NCI-H1092 (cell line): ENCODE measurements at regions not wholly inside any gene's neighbourhood (a gene's known extent, or its start where the extent isn't known, plus 50 kb on each side); places are given as distances from the start of the nearest gene placed in this dataset.

Experiments
- DNase-seq: peaks from one replicate; lab custom pipeline; 2025; lab: John Stamatoyannopoulos, UW

DNA sequence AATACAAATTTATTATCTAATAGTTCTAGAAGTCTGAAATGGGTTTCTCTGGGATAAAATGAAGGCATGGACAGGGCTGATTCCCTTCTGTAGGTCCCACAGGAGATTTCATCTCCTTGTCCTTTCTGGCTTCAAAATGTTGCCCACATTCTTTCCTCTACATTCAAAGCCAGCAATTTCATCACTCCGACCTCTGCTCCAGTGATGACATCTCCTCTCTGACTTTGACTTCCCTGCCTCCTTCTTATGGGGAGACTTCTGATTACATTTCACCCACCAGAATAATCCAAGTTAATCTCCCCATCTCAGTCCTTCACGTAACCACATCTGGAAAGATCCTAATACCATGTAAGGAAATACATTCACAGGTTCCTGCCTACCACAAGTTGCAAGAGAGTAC, 358.0 kb upstream of the C1orf87 start:
- DNase-seq, result no peak

GRCh38 chr1:60430375-60430774, 356.8 kb upstream of the C1orf87 start:
- no peak for DNase-seq

DNA sequence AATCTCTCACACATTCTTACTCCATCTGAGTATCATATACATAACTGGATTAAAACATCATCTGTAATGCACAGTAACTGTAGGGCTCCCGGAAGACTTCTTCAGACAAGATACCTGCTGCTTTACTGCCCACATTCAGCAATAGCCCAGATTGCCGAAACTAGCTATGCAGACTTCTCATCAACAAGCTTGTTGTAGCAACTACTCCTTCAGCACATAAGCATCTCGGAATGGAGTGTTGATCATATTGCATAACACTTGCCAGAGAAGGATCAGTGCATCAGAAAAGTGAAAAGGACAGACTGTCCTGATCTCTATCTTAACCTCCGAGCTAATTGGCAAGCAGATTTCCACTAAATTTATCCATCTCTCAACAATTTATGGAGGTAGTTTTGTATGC, 354.6 kb upstream of the C1orf87 start:
- DNase-seq, result no peak

DNA sequence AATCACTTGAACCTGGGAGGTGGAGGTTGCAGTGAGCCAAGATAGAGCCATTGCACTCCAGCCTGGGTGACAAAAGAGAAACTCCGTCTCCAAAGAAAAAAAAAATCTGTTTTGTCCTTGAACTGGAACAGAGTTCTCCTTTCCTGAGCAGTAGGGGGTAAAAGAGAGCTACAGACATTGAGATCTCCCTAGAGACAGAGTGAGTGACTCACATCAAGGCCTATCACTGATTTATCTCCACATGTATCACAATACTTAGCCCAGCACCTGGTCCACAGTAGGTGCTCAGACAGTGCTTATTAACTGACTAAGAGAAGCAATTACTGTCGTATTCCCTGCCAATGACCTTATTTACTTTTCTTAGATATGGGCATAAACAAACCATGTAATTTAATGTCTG, 354.1 kb upstream of the C1orf87 start:
- no peak for DNase-seq

DNA sequence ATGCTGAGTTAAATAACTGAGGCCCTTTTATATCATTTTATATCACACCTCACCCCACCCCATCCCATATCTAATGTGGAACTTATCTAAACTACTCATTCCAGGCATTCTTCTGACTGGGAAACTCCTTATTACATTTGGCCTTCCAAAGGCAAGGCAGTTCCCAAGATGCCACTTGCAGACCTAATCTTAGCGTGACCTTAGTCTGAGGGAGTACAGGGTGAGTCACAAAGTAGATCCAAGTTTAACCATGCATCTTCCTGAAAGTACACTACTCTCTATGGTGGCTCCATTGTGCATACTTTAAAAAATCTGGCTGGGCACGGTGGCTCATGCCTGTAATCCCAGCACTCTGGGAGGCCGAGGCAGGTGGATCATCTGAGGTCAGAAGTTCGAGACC, 353.6 kb upstream of the C1orf87 start:
- no peak for DNase-seq

- no peak for DNase-seq
Observed at GRCh38 chr1:60425528-60425927, 352.0 kb upstream of the C1orf87 start.

GRCh38 chr1:60423146-60423780, 349.7 kb upstream of the C1orf87 start:
- DNase-seq, result no peak

DNA sequence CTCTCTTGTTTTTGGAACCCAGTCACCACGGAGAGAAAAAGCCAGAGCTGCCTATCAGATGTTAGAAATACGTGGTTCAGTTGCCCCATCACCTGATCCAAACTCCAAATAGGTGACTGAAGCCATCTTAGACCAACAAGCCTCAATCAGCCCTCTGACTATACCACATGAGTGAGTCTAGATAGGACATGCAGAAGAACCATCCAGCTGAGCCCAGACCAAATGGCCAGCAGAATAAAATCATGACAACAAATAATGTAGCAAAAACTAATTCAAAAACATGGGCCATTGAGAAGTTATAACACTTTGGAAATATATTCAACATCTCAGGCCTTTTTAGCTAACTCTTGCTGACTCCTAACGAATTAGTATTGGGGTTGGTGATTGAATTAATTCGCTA, 348.4 kb upstream of the C1orf87 start:
- DNase-seq, result no peak

GRCh38 chr1:60419023-60419422, 345.5 kb upstream of the C1orf87 start:
- DNase-seq, result no peak

GRCh38 chr1:60415696-60416095, 342.1 kb upstream of the C1orf87 start:
- no peak for DNase-seq

GRCh38 chr1:60413091-60413490, 339.5 kb upstream of the C1orf87 start:
- DNase-seq, result no peak

DNA sequence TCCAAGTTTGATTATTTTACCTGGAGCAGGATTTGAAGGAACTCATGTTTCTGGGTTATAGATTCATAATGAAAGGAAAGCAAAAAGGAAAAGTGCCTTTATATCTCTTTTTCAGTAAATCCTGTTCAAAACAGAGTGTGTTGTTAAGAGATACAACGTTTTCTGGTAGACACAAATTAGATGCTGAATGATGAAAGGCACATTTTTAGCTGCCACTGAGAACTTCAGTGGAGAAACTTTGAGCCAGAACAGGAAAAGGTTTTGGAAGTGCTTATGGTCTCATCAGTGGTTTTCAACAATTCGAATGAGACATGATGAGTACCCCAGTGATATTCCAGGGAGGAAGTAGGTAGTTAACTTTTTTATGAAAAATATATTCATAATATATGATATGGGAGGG, 338.0 kb upstream of the C1orf87 start:
- no peak for DNase-seq

- no peak for DNase-seq
Observed at GRCh38 chr1:60402816-60403215, 329.2 kb upstream of the C1orf87 start.

GRCh38 chr1:60402216-60402615, 328.6 kb upstream of the C1orf87 start:
- no peak for DNase-seq

DNA sequence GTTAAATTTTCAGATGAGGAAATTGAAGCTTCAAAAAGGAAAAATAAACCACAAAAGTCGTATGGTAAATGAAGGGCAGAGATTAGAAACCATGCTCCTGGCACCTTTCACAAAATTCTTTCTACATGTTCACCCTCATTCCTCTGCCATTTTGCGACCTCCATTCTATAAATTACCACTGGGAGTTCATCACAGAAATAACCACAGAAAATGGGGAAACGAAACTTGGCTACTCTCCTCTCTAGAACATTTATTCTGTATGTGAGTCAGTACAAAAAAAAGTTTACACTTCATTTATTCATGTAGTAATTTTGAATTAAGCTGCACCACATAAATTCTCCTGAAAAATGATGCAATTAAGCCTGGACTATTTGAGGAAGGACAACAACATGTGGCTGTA, 320.9 kb upstream of the C1orf87 start:
- DNase-seq, result no peak

GRCh38 chr1:60390593-60391282, 317.2 kb upstream of the C1orf87 start:
- no peak for DNase-seq

GRCh38 chr1:60388092-60388987, 314.8 kb upstream of the C1orf87 start:
- DNase-seq, result peak; percentile 66

DNA sequence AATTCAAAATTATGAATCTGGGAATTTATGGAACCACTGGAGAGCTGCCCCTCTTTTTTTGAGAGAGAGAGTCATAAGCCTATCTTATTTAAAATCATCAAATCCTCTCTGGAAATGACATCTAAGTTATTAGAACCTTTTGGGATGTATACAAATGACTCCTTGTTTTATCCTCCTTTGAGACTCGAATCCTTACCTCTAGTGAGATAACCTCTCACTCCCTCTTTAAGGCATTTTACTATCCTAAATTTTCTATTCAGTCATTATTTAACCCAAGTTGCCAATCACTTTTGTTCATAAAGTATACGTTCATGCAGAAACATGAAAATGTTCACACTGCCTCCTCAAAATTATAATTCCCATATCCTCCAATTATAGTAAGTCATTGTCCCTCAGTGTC, 313.6 kb upstream of the C1orf87 start:
- no peak for DNase-seq

DNA sequence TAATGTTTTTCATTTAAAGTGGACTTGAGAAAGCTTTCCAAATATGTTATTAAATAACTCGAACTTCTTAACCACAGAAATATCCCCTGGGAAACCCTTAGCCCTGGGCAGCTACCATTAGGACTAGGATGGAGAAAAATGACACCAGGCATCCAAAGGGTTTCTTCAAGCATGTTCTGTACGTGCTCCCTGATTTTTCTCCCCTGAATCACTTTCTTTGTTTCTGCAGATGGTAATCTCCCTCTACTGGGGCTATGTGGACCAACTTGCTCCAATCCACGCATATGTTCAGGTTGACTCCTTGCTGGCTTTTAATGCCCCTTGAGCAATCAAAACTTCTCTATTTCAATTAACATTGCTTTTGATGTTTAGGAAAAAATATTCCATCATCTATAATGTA, 312.7 kb upstream of the C1orf87 start:
- DNase-seq, result no peak

DNA sequence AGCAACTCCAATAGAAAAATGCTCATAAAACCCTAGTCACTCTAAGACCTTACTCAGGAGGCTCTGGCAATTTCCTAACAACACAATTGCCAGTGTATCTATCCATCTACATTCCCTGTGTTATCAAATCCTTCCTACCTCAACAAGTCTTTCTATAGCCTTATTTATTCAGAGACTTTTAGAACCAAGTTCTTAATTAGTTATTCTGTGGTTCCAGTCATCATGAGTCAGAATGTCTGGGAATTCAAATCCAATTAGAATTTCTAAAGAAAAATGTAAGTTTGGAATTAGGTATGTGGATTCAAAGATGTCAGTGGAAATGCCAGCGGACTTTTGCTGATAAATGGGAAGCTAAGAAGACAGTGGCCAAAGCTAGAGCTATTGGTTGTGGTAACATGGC, 302.6 kb upstream of the C1orf87 start:
- no peak for DNase-seq

DNA sequence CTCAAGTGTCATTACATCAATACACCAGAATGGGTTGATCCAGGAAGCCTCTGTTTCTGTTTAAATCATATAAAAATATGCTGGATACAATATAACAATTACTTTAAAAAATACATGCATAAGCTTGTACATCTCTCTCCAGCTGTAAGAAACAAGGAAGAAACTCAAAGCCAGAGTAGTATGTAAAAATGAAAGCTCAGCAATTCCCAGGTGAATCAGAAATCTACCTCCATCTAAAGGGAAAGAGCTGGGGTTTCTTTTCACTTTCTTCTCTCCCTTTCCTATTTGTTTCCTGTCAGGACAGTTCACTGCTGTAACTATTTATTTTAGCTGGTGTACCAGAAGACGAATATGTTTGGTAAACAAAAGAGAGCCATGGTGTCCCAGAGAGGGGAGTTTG, 301.0 kb upstream of the C1orf87 start:
- DNase-seq, result no peak

- DNase-seq, result no peak
Observed at GRCh38 chr1:60367532-60367931, 294.0 kb upstream of the C1orf87 start.

DNA sequence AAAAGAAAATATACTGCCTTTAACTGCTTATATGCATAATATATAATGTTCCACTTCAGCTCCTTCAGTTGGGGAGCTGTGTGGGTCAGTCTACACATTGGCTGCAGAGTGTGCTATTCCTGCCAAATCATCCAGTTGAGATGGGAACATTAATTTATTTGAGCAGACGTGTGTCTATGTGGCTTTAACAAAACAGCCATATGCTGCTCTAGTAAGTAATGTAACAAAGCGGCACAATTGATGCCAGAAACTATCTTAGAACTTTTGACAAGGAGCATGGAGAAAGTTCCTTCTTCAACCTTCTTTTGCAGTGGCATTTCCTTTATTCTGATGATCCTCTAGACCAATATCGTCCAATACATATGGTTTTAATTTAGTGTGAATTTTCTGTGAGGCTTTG, 285.9 kb upstream of the C1orf87 start:
- no peak for DNase-seq
